IMR-90 (cell line): ENCODE measurements at regions not wholly inside any gene's neighbourhood (a gene's known extent, or its start where the extent isn't known, plus 50 kb on each side); places are given as distances from the start of the nearest gene placed in this dataset.

ENCODE experiments used
- ATAC-seq: fragments of 200-7000 bp; cut with Tn5 transposase; 2 replicates; pipeline ENCODE4 v1.9.1; 2020; ENCODE audit warnings: low read depth, mild to moderate bottlenecking, moderate library complexity
- BruUV-seq: library from RNA; stranded (reverse); fragments of 400-500 nt; replicated peaks from 2 replicates; lab custom pipeline; 2021; lab: Mats Ljungman, UMichigan
- CTCF ChIA-PET: fragments of 300-600 bp; formaldehyde crosslinking; extraction: SDS; loops from one replicate; lab custom pipeline; 2021; ENCODE audit warnings: antibody characterized with exemption; lab: Yijun Ruan, JAX
- POLR2A ChIA-PET: fragments of 300-600 bp; sonication (Branson Sonifier 250); formaldehyde crosslinking; loops from one replicate; lab custom pipeline; 2022; ENCODE audit warnings: antibody characterized with exemption; ENCODE audit not compliant: unreplicated experiment; lab: Charles Lee
- DNase-seq: peaks from one replicate; pipeline ENCODE4 v3.0.0; 2013
- H2AFZ ChIP-seq: replicated peaks from 2 replicates; pipeline ENCODE3; 2013; ENCODE audit warnings: low read length, mild to moderate bottlenecking; ENCODE audit not compliant: poor library complexity
- H2AK5ac ChIP-seq: 2 replicates; pipeline ENCODE4 v1.6.1; 2013; ENCODE audit warnings: low read depth, low read length, inconsistent platforms
- H2AK9ac ChIP-seq: replicated peaks from 2 replicates; pipeline ENCODE3; 2013; ENCODE audit warnings: mild to moderate bottlenecking, low read depth, low read length, moderate library complexity; ENCODE audit not compliant: poor library complexity
- H2BK120ac ChIP-seq: 2 replicates; pipeline ENCODE4 v1.6.1; 2013; ENCODE audit warnings: low read depth, low read length, inconsistent platforms
- H2BK15ac ChIP-seq: 3 replicates; pipeline ENCODE4 v1.6.1; 2013; ENCODE audit warnings: low read depth, low read length, inconsistent platforms
- H2BK20ac ChIP-seq: 2 replicates; pipeline ENCODE4 v1.6.1; 2013; ENCODE audit warnings: low read depth, mild to moderate bottlenecking, inconsistent platforms, low read length, moderate library complexity
- H2BK5ac ChIP-seq: 2 replicates; pipeline ENCODE4 v1.6.1; 2013; ENCODE audit warnings: mild to moderate bottlenecking, low read depth, low read length, inconsistent platforms; ENCODE audit not compliant: poor library complexity, severe bottlenecking
- H3K14ac ChIP-seq: replicated peaks from 2 replicates; pipeline ENCODE4 v1.6.1; 2013; ENCODE audit warnings: low read depth, low read length, inconsistent platforms
- H3K18ac ChIP-seq: 2 replicates; pipeline ENCODE4 v1.6.1; 2013; ENCODE audit warnings: low read depth, low read length, control low read depth
- H3K23ac ChIP-seq: 2 replicates; pipeline ENCODE4 v1.6.1; 2013; ENCODE audit warnings: low read depth, low read length, inconsistent platforms
- H3K27ac ChIP-seq: 2 replicates; pipeline ENCODE4 v1.5.1; 2013; ENCODE audit warnings: mild to moderate bottlenecking, control low read depth, low read length; ENCODE audit not compliant: insufficient read depth
- H3K27me3 ChIP-seq: 2 replicates; pipeline ENCODE4 v1.6.1; 2013; ENCODE audit warnings: low read length; ENCODE audit not compliant: control insufficient read depth, insufficient read depth
- H3K36me3 ChIP-seq: 2 replicates; pipeline ENCODE4 v1.6.1; 2013; ENCODE audit warnings: low read length, mixed read lengths; ENCODE audit not compliant: control insufficient read depth, insufficient read depth
- H3K4ac ChIP-seq: 2 replicates; pipeline ENCODE4 v1.6.1; 2013; ENCODE audit warnings: low read depth, low read length, inconsistent platforms
- H3K4me1 ChIP-seq: 2 replicates; pipeline ENCODE4 v1.6.1; 2013; ENCODE audit warnings: low read length, mixed read lengths; ENCODE audit not compliant: control insufficient read depth, insufficient read depth
- H3K4me2 ChIP-seq: 2 replicates; pipeline ENCODE4 v1.6.1; 2013; ENCODE audit warnings: low read depth, mild to moderate bottlenecking, control low read depth, low read length, moderate library complexity
- H3K4me3 ChIP-seq: 2 replicates; pipeline ENCODE4 v1.5.1; 2013; ENCODE audit warnings: low read depth, mild to moderate bottlenecking, control low read depth, low read length, moderate library complexity; ENCODE audit not compliant: insufficient read depth
- H3K56ac ChIP-seq: 2 replicates; pipeline ENCODE4 v1.6.1; 2013; ENCODE audit warnings: low read length, inconsistent platforms; ENCODE audit not compliant: insufficient read depth; ENCODE audit errors: extremely low read depth
- H3K79me1 ChIP-seq, 2 experiments: 2 replicates each; pipeline ENCODE4 v1.6.1; 2013; ENCODE audit warnings: low read length in 2 of 2, inconsistent platforms in 1 of 2, low read depth in 1 of 2
- H3K9ac ChIP-seq: 2 replicates; pipeline ENCODE4 v1.6.1; 2013; ENCODE audit warnings: low read depth, low read length, control low read depth
- H3K9me1 ChIP-seq: 2 replicates; pipeline ENCODE4 v1.6.1; 2013; ENCODE audit warnings: low read length, inconsistent platforms; ENCODE audit not compliant: insufficient read depth
- H3K9me3 ChIP-seq: 2 replicates; pipeline ENCODE4 v1.6.1; 2013; ENCODE audit warnings: low read length; ENCODE audit not compliant: control insufficient read depth, insufficient read depth
- H4K20me1 ChIP-seq: 2 replicates; pipeline ENCODE4 v1.6.1; 2013; ENCODE audit warnings: low read length, inconsistent platforms; ENCODE audit not compliant: insufficient read depth
- H4K5ac ChIP-seq: 2 replicates; pipeline ENCODE4 v1.6.1; 2013; ENCODE audit warnings: mild to moderate bottlenecking, low read depth, low read length, control low read depth
- H4K8ac ChIP-seq, 2 experiments: 2 replicates each; pipeline ENCODE4 v1.6.1; 2013; ENCODE audit warnings: low read depth in 2 of 2, low read length in 2 of 2, control low read depth in 1 of 2, inconsistent platforms in 1 of 2
- H4K91ac ChIP-seq: 2 replicates; pipeline ENCODE4 v1.6.1; 2013; ENCODE audit warnings: low read depth, low read length, inconsistent platforms; ENCODE audit not compliant: insufficient read depth
- BHLHE40 ChIP-seq: fragments of 150-350 bp; IDR thresholded peaks from 2 replicates; pipeline ENCODE4 v1.6.1; 2016; ENCODE audit warnings: mild to moderate bottlenecking, low read depth, low read length
- CEBPB ChIP-seq: IDR thresholded peaks from 2 replicates; pipeline ENCODE4 v1.6.1; 2012; ENCODE audit warnings: low read depth, low read length, improper control_type of control experiment
- CHD1 ChIP-seq: IDR thresholded peaks from 2 replicates; pipeline ENCODE4 v1.6.1; 2012; ENCODE audit warnings: low read depth, low read length, improper control_type of control experiment
- CTCF ChIP-seq: conservative IDR thresholded peaks from 2 replicates; pipeline ENCODE4 v1.5.1; 2012; ENCODE audit warnings: mild to moderate bottlenecking, low read depth, low read length, improper control_type of control experiment
- MAZ ChIP-seq: IDR thresholded peaks from 2 replicates; pipeline ENCODE4 v1.6.1; 2012; ENCODE audit warnings: low read depth, mild to moderate bottlenecking, low read length, improper control_type of control experiment, moderate library complexity, borderline replicate concordance
- POLR2A ChIP-seq: IDR thresholded peaks from 2 replicates; pipeline ENCODE4 v1.6.1; 2012; ENCODE audit warnings: mild to moderate bottlenecking, low read depth, low read length
- RFX5 ChIP-seq: IDR thresholded peaks from 2 replicates; pipeline ENCODE4 v1.8.0; 2012; ENCODE audit warnings: low read depth, mild to moderate bottlenecking, low read length, moderate library complexity
- USF2 ChIP-seq: fragments of 150-350 bp; IDR thresholded peaks from 2 replicates; pipeline ENCODE4 v1.6.1; 2017; ENCODE audit warnings: mild to moderate bottlenecking, antibody characterized with exemption, low read length, low read depth
- dilution Hi-C: fragments of 300-500 bp; cut with HindIII; formaldehyde crosslinking; loops from one replicate; pipeline ENCODE4 v1.14.3; 2018; ENCODE audit warnings: low sequenced_read_pairs; ENCODE audit not compliant: unreplicated experiment
- in situ Hi-C: fragments of 300-500 bp; cut with MboI; formaldehyde crosslinking; loops from 3 replicates; pipeline ENCODE4 v1.14.3; 2019; ENCODE audit warnings: low sequenced_read_pairs, inconsistent platforms, mixed read lengths
- intact Hi-C: fragments of 100-400 bp; cut with micrococcal nuclease; formaldehyde crosslinking; loops from 2 replicates; pipeline ENCODE4 v1.10.0; 2022

GRCh38 chr12:125389061-125389697, 323.9 kb downstream of the AACS start:
- CTCF ChIA-PET, result no interaction called here
- no peak overlapping the region for H2AK5ac ChIP-seq

More at GRCh38 chr12:125389061-125389697, 323.9 kb downstream of the AACS start:
- Histone ChIP-seq H3K4me2 (no peak overlapping the region), H3K9me3 (peaks cover 20% of the 10 kb centered on the region), H2BK20ac (no peak overlapping the region), H3K23ac (no peak overlapping the region), H4K20me1 (no peaks in the 10 kb centered on the region), H3K4me3 (no peak overlapping the region), H3K9me1 (no peaks in the 10 kb centered on the region), H3K56ac (no peak overlapping the region), H3K27me3 (no peaks in the 10 kb centered on the region), H3K18ac (no peak overlapping the region), H2BK120ac (no peak overlapping the region), H3K36me3 (no peaks in the 10 kb centered on the region), H4K91ac (no peak overlapping the region), H3K79me1 (no peaks in the 10 kb centered on the region), H3K14ac (no peak overlapping the region), H2AFZ (no peak overlapping the region), H2AK9ac (no peak overlapping the region), H4K5ac (no peak overlapping the region), H3K9ac (no peak overlapping the region), H3K4me1 (no peaks in the 10 kb centered on the region), H2BK15ac (no peak overlapping the region), H3K4ac (no peak overlapping the region), H3K27ac (no peak overlapping the region), H2BK5ac (no peak overlapping the region), H4K8ac (no peak overlapping the region)
- dilution Hi-C loops (no loop called here), in situ Hi-C loops (no loop called here), intact Hi-C loops (no loop called here)
- no peak for TF ChIP-seq USF2
- no peak for TF ChIP-seq RFX5
- TF ChIP-seq CHD1, result no peak
- TF ChIP-seq POLR2A, result no peak
- TF ChIP-seq CEBPB, result no peak
- TF ChIP-seq MAZ, result no peak
- TF ChIP-seq BHLHE40, result no peak
- TF ChIP-seq CTCF, result no peak
- POLR2A ChIA-PET, result no interaction called here
- no TSS peak for BruUV-seq
- DNase-seq, result no peak
- ATAC-seq, result no peak
